Activated naive CD4-positive, alpha-beta T cell treated with anti-CD3 and anti-CD28 coated beads for 36 hours (primary cell): ENCODE measurements at regions not wholly inside any gene's neighbourhood (a gene's known extent, or its start where the extent isn't known, plus 50 kb on each side); places are given as distances from the start of the nearest gene placed in this dataset.

Experiments used
- CTCF ChIA-PET: fragments of 350-600 bp; sonication (Branson Sonifier 250); formaldehyde crosslinking; loops from one replicate; lab custom pipeline; 2021; ENCODE audit warnings: antibody characterized with exemption; lab: Charles Lee
- DNase-seq: peaks from one replicate; pipeline ENCODE4 v3.0.0-alpha.2; 2020
- H3K27ac Mint-ChIP-seq: one replicate; pipeline ENCODE4 v1.8.0; 2021; ENCODE audit warnings: mild to moderate bottlenecking, mixed read lengths
- H3K27me3 Mint-ChIP-seq: one replicate; pipeline ENCODE4 v1.8.0; 2021; ENCODE audit warnings: low read depth, mixed read lengths
- H3K36me3 Mint-ChIP-seq: one replicate; pipeline ENCODE4 v1.8.0; 2021; ENCODE audit warnings: low read depth, mixed read lengths
- H3K4me1 Mint-ChIP-seq: one replicate; pipeline ENCODE4 v1.8.0; 2021; ENCODE audit warnings: low read depth, mixed read lengths
- H3K4me3 Mint-ChIP-seq: one replicate; pipeline ENCODE4 v1.8.0; 2021; ENCODE audit warnings: mild to moderate bottlenecking, moderate library complexity, mixed read lengths
- H3K9me3 Mint-ChIP-seq: one replicate; pipeline ENCODE4 v1.8.0; 2021; ENCODE audit warnings: mixed read lengths
- intact Hi-C: fragments of 100-400 bp; cut with micrococcal nuclease; formaldehyde crosslinking; loops from one replicate; pipeline ENCODE4 v1.15.1; 2023

GRCh38 chr10:21329995-21330627 lies 195.4 kb downstream of the SKIDA1 start:
- Mint-ChIP-seq H3K27me3 (no peaks in the 10 kb centered on the region), H3K36me3 (no peaks in the 10 kb centered on the region), H3K4me3 (no peak overlapping the region), H3K4me1 (no peaks in the 10 kb centered on the region), H3K9me3 (no peaks in the 10 kb centered on the region), H3K27ac (no peak overlapping the region)
- intact Hi-C loops = no loop called here
- DNase-seq = no peak
- CTCF ChIA-PET = interaction anchor here (0.6 kb wide), 1 partner anchor 139 kb away, joined by 3 read pairs; no protein-coding TSS in a partner anchor

DNA sequence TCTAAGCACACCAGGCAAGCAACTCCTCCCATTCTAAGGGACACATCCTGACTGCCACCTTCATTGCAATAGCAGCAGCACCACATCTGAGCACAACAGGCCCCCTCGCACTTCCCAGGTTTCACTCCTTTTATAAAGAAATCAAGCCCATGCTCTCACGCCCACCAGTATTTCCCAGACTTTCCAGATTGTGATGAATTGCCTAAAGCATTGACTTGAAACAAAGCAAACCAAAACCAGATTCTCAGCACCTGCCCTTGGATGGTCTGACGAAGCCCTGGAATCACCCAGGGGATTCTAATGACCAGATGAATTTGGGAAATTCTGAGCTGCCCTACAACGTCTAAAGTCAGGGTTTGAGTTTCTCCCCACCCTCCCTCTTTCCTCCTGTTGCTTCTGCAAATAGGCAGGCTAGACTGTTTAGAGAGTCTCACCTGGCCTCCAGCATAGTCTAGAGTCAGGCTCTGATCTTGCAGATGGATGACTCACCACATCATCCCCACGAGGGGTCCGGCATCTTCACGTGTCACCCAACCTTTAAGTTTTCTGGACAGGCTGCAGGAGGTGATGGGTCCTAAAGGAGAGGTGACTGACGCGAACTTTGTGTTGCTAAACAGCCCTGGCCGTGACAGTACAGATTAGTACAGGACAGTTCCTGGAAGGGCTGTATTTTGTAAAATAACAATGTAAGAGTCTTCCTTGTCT lies 198.0 kb downstream of the SKIDA1 start:
- Mint-ChIP-seq H3K27me3 (no peaks in the 10 kb centered on the region), H3K27ac (no peak overlapping the region), H3K9me3 (no peaks in the 10 kb centered on the region), H3K36me3 (no peaks in the 10 kb centered on the region), H3K4me3 (no peak overlapping the region), H3K4me1 (no peaks in the 10 kb centered on the region)
- no peak for DNase-seq
- CTCF ChIA-PET = no interaction called here
- intact Hi-C loops = no loop called here

- H3K4me1 Mint-ChIP-seq = no peaks in the 10 kb centered on the region
- DNase-seq = no peak
- no peaks in the 10 kb centered on the region for H3K36me3 Mint-ChIP-seq
- no peaks in the 10 kb centered on the region for H3K27me3 Mint-ChIP-seq
- H3K4me3 Mint-ChIP-seq = no peak overlapping the region
- H3K27ac Mint-ChIP-seq = no peak overlapping the region
- CTCF ChIA-PET = no interaction called here
- no peaks in the 10 kb centered on the region for H3K9me3 Mint-ChIP-seq
- intact Hi-C loops = no loop called here
These were observed 198.7 kb downstream of the SKIDA1 start for GRCh38 chr10:21326594-21327288.

DNA sequence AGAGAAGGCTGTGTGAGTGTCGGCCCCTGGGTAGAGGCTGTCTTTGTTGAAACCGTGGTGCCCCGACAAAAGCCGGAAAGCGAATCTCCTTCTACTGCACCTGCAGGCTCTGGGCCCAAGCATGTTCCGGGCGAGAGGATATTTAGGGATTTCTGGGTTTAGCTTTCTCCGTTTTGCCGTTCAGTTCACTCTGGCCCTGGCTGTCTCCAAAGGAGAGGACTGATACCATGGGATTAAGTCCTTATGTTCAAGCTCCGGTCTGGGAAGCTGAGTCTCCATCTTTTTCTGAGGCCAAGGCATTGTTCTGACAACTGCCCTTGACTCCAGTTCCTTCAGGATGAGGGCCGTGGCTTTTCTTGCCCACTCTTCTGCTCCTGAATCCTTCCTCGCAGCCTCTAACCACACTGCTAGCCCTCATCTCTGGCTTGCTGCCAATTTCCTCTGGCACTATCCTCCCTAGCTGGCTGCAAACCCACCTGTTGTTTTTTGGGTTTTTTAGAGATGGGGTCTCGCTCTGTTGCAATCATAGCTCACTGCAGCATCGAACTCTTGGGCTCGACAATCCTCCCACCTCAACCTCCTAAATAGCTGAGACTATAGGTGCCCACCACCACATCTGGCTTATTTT lies 206.8 kb downstream of the SKIDA1 start:
- intact Hi-C loops = no loop called here
- Mint-ChIP-seq H3K4me3 (no peak overlapping the region), H3K27ac (no peak overlapping the region), H3K36me3 (no peaks in the 10 kb centered on the region), H3K4me1 (no peaks in the 10 kb centered on the region), H3K9me3 (no peaks in the 10 kb centered on the region), H3K27me3 (no peaks in the 10 kb centered on the region)
- CTCF ChIA-PET = no interaction called here
- DNase-seq = no peak

GRCh38 chr10:21317902-21318301 lies 207.6 kb downstream of the SKIDA1 start:
- Mint-ChIP-seq H3K4me1 (no peaks in the 10 kb centered on the region), H3K4me3 (no peak overlapping the region), H3K36me3 (no peaks in the 10 kb centered on the region), H3K27me3 (no peaks in the 10 kb centered on the region), H3K9me3 (no peaks in the 10 kb centered on the region), H3K27ac (no peak overlapping the region)
- CTCF ChIA-PET = no interaction called here
- intact Hi-C loops = no loop called here
- DNase-seq = peak; percentile 7

DNA sequence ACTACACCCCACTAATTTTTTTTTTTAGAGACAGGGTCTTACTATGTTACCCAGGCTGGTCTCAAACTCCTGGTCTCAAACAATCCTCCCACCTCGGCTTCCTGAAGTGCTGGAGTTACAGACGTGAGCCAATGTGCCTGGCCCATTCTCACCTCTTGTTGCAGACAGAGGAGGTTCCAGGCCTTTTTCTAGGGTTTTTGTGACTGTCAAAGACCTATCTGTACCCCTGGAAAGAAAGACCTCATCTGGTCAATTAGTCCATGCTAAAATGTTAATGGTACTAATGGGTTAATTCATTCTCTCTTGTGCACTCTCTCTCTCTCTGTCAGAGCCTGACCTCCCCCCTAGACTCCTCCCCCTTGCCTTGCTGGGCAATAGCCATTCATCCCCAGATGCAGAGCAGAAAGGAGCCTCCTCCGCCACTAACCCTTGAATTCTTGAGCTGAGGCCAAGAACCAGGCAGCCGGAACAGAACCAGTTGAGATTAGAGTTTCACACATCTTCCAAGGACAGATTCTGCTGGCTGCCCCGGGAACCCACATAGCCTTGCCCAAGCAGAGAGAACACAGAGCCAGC lies 209.7 kb downstream of the SKIDA1 start:
- DNase-seq = no peak
- Mint-ChIP-seq H3K36me3 (no peaks in the 10 kb centered on the region), H3K4me1 (no peaks in the 10 kb centered on the region), H3K27ac (no peak overlapping the region), H3K9me3 (no peaks in the 10 kb centered on the region), H3K27me3 (no peaks in the 10 kb centered on the region), H3K4me3 (no peak overlapping the region)
- intact Hi-C loops = no loop called here
- CTCF ChIA-PET = no interaction called here

DNA sequence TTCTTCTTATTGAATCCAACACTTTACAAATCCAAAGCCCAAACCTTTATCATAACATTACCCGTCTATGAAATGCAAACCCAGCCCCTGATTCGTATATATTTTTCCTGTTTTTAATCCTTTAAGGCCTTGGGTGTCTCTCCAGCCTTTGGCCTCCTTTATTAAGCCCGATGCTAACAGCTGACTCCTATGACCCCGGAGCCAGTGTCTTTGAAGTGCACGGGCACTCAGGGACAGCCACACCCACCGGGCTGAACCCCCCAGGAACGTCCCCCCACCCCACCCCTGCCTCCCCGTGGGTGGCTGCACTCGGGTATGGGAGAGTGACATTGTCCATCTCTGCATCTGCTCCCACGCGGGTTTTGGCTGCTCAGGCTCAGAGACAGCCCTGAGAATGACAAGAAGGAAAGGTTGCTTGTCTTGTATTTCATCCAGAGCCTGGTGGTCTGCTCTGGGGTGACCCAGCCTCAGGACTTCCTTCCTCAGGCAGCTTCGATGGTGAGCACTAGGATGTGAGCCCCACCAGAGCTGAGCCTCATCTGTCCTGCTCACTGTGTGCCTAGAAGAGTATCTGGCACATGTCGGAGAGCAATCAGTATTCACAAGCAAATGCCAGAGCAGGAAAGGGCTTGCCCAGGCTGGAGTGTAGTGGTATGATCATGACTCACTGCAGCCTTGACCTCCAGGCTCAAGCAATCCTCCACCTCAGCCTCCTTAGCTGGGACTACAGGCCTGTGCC lies 210.4 kb downstream of the SKIDA1 start:
- intact Hi-C loops = no loop called here
- Mint-ChIP-seq H3K4me3 (no peak overlapping the region), H3K27ac (no peak overlapping the region), H3K4me1 (no peaks in the 10 kb centered on the region), H3K27me3 (no peaks in the 10 kb centered on the region), H3K9me3 (no peaks in the 10 kb centered on the region), H3K36me3 (no peaks in the 10 kb centered on the region)
- no peak for DNase-seq
- CTCF ChIA-PET = no interaction called here

DNA sequence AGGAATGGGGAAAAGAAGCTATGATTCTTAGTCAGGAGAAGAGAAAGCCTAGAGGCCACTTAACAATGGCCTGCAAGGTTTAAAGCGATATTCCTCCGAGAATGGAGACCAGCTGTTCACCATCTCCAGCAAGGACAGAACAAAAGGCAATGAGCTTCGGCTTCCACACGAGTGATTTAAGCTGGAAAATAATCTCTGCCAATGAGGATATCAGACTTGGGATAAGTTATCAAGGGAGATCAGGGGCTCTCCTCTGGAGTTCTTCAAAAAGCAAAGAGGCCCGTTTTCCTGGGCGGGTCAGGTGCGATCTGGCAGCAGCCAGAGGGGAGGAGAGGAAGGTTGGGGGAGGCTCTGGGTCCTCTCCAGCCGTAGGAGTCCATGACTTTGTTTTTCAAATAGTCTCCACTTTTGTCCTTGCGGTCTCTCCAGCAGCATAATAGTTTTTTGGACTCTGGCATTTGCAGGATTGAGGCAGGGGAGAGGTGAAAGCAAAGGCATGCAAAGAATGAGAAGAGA lies 211.3 kb downstream of the SKIDA1 start:
- no peak overlapping the region for H3K27ac Mint-ChIP-seq
- H3K4me3 Mint-ChIP-seq = no peak overlapping the region

GRCh38 chr10:21313691-21314090 lies 211.8 kb downstream of the SKIDA1 start:
- H3K36me3 Mint-ChIP-seq = no peaks in the 10 kb centered on the region
- CTCF ChIA-PET = no interaction called here
- no peaks in the 10 kb centered on the region for H3K27me3 Mint-ChIP-seq
- no peak overlapping the region for H3K27ac Mint-ChIP-seq
- no peaks in the 10 kb centered on the region for H3K9me3 Mint-ChIP-seq
- intact Hi-C loops = no loop called here
- DNase-seq = no peak
- H3K4me1 Mint-ChIP-seq = no peaks in the 10 kb centered on the region
- no peak overlapping the region for H3K4me3 Mint-ChIP-seq

More for the DNA sequence above, 211.3 kb downstream of the SKIDA1 start:
- H3K36me3 Mint-ChIP-seq = no peaks in the 10 kb centered on the region
- no peak for DNase-seq
- CTCF ChIA-PET = no interaction called here
- no peaks in the 10 kb centered on the region for H3K9me3 Mint-ChIP-seq
- intact Hi-C loops = no loop called here
- no peaks in the 10 kb centered on the region for H3K27me3 Mint-ChIP-seq
- H3K4me1 Mint-ChIP-seq = no peaks in the 10 kb centered on the region

DNA sequence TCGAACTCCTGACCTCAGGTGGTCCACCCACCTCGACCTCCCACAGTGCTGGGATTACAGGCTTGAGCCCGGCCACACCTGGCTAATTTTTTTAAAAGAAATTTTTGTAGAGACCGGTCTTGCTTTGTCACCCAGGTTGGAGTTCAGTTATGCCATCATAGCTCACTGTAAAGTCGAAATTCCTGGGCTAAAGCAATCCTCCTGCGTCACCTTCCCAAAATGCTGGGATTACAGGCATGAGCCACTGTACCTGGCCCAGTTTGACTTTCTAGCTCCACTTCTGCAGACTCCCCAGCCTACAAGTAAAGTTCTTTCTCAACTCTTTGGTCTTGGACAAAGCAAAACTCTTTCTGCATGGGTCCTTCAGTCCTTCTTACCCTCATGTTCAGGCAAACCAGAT lies 214.1 kb downstream of the SKIDA1 start:
- CTCF ChIA-PET = interaction anchor here (0.6 to 0.7 kb wide), 2 partner anchors 12 to 291 kb away, joined by 4 read pairs; no protein-coding TSS in a partner anchor
- H3K4me1 Mint-ChIP-seq = no peaks in the 10 kb centered on the region
- no peak overlapping the region for H3K27ac Mint-ChIP-seq
- no peaks in the 10 kb centered on the region for H3K27me3 Mint-ChIP-seq
- no peaks in the 10 kb centered on the region for H3K36me3 Mint-ChIP-seq
- no peaks in the 10 kb centered on the region for H3K9me3 Mint-ChIP-seq
- no peak for DNase-seq
- intact Hi-C loops = no loop called here
- no peak overlapping the region for H3K4me3 Mint-ChIP-seq

- Mint-ChIP-seq H3K27me3 (no peaks in the 10 kb centered on the region), H3K4me3 (no peak overlapping the region), H3K36me3 (no peaks in the 10 kb centered on the region), H3K9me3 (no peaks in the 10 kb centered on the region), H3K27ac (no peak overlapping the region), H3K4me1 (no peaks in the 10 kb centered on the region)
- CTCF ChIA-PET = no interaction called here
- DNase-seq = no peak
- intact Hi-C loops = no loop called here
These were observed 216.1 kb downstream of the SKIDA1 start for GRCh38 chr10:21309427-21309826.
